ENCODE measurements at regions not wholly inside any gene's neighbourhood (a gene's known extent, or its start where the extent isn't known, plus 50 kb on each side); places are given as distances from the start of the nearest gene placed in this dataset.

- TF ChIP-seq FOXP2 (optimal IDR thresholded peaks at IDR 0.05; ENCODE audit: borderline replicate concordance, extremely low read depth, extremely low read length, insufficient read depth) (no peak), TAF1 (IDR thresholded peaks at IDR 0.05; ENCODE audit: borderline replicate concordance, insufficient read depth, low read length) (no peak), REST (IDR thresholded peaks at IDR 0.05; ENCODE audit: insufficient read depth in 1 of 2, low read depth in 2 of 2, low read length in 2 of 2) (no peak), POLR2AphosphoS5 (IDR thresholded peaks at IDR 0.05; ENCODE audit: low read depth, low read length) (no peak), SIN3A (IDR thresholded peaks at IDR 0.05; ENCODE audit: borderline replicate concordance, insufficient read depth, low read length) (no peak)
Observed at GRCh38 chr2:5539282-5540165, 152.7 kb upstream of the SOX11 start.

- TF ChIP-seq POLR2AphosphoS5 (IDR thresholded peaks at IDR 0.05; ENCODE audit: low read depth, low read length) (no peak), TAF1 (IDR thresholded peaks at IDR 0.05; ENCODE audit: borderline replicate concordance, insufficient read depth, low read length) (no peak), REST (IDR thresholded peaks at IDR 0.05; ENCODE audit: insufficient read depth in 1 of 2, low read depth in 2 of 2, low read length in 2 of 2) (no peak), SIN3A (IDR thresholded peaks at IDR 0.05; ENCODE audit: borderline replicate concordance, insufficient read depth, low read length) (no peak), FOXP2 (optimal IDR thresholded peaks at IDR 0.05; ENCODE audit: borderline replicate concordance, extremely low read depth, extremely low read length, insufficient read depth) (no peak)
Observed at GRCh38 chr2:5540856-5541255, 151.3 kb upstream of the SOX11 start.

- TF ChIP-seq REST (IDR thresholded peaks at IDR 0.05; ENCODE audit: insufficient read depth in 1 of 2, low read depth in 2 of 2, low read length in 2 of 2) (no peak), SIN3A (IDR thresholded peaks at IDR 0.05; ENCODE audit: borderline replicate concordance, insufficient read depth, low read length) (no peak), TAF1 (IDR thresholded peaks at IDR 0.05; ENCODE audit: borderline replicate concordance, insufficient read depth, low read length) (no peak), POLR2AphosphoS5 (IDR thresholded peaks at IDR 0.05; ENCODE audit: low read depth, low read length) (no peak), FOXP2 (optimal IDR thresholded peaks at IDR 0.05; ENCODE audit: borderline replicate concordance, extremely low read depth, extremely low read length, insufficient read depth) (no peak)
Observed at GRCh38 chr2:5544205-5544786, 147.9 kb upstream of the SOX11 start.

GRCh38 chr2:5546181-5546580, 146.0 kb upstream of the SOX11 start:
- TF ChIP-seq TAF1 (IDR thresholded peaks at IDR 0.05; ENCODE audit: borderline replicate concordance, insufficient read depth, low read length) (no peak), POLR2AphosphoS5 (IDR thresholded peaks at IDR 0.05; ENCODE audit: low read depth, low read length) (no peak), REST (IDR thresholded peaks at IDR 0.05; ENCODE audit: insufficient read depth in 1 of 2, low read depth in 2 of 2, low read length in 2 of 2) (no peak), FOXP2 (optimal IDR thresholded peaks at IDR 0.05; ENCODE audit: borderline replicate concordance, extremely low read depth, extremely low read length, insufficient read depth) (no peak), SIN3A (IDR thresholded peaks at IDR 0.05; ENCODE audit: borderline replicate concordance, insufficient read depth, low read length) (no peak)
